IMR-90 (cell line): ENCODE measurements at regions not wholly inside any gene's neighbourhood (a gene's known extent, or its start where the extent isn't known, plus 50 kb on each side); places are given as distances from the start of the nearest gene placed in this dataset.

Experiments used
- CEBPB ChIP-seq: IDR thresholded peaks from 2 replicates; pipeline ENCODE4 v1.6.1; 2012; ENCODE audit warnings: low read depth, low read length, improper control_type of control experiment
- CTCF ChIP-seq: conservative IDR thresholded peaks from 2 replicates; pipeline ENCODE4 v1.5.1; 2012; ENCODE audit warnings: mild to moderate bottlenecking, low read depth, low read length, improper control_type of control experiment
- POLR2A ChIP-seq: IDR thresholded peaks from 2 replicates; pipeline ENCODE4 v1.6.1; 2012; ENCODE audit warnings: mild to moderate bottlenecking, low read depth, low read length
- RCOR1 ChIP-seq: IDR thresholded peaks from 2 replicates; pipeline ENCODE4 v1.6.1; 2012; ENCODE audit warnings: mild to moderate bottlenecking, low read length, improper control_type of control experiment; ENCODE audit not compliant: insufficient replicate concordance
- RFX5 ChIP-seq: IDR thresholded peaks from 2 replicates; pipeline ENCODE4 v1.8.0; 2012; ENCODE audit warnings: low read depth, mild to moderate bottlenecking, low read length, moderate library complexity

GRCh38 chr2:114039677-114040076 lies 149.8 kb downstream of the ACTR3 start:
- TF ChIP-seq CTCF, result no peak
- TF ChIP-seq RCOR1, result no peak
- no peak for TF ChIP-seq RFX5
- no peak for TF ChIP-seq CEBPB
- no peak for TF ChIP-seq POLR2A
